WTC11 (cell line): ENCODE measurements at regions not wholly inside any gene's neighbourhood (a gene's known extent, or its start where the extent isn't known, plus 50 kb on each side); places are given as distances from the start of the nearest gene placed in this dataset.

Experiments used
- NR2C2 ChIP-seq: sonication (generic); formaldehyde crosslinking; IDR thresholded peaks from 2 replicates; pipeline ENCODE4 v1.8.0; 2022; ENCODE audit warnings: mild to moderate bottlenecking, missing genetic modification reagents
- TF ChIP-seq, protein P1 (sequence below): sonication (generic); formaldehyde crosslinking; IDR thresholded peaks from 2 replicates; pipeline ENCODE4 v1.8.1; 2022; ENCODE audit warnings: mild to moderate bottlenecking, missing genetic modification reagents, moderate library complexity, borderline replicate concordance

GRCh38 chr12:29032446-29032845, 116.6 kb upstream of the FAR2 start:
- no peak for TF ChIP-seq NR2C2
- TF ChIP-seq, protein P1, sequence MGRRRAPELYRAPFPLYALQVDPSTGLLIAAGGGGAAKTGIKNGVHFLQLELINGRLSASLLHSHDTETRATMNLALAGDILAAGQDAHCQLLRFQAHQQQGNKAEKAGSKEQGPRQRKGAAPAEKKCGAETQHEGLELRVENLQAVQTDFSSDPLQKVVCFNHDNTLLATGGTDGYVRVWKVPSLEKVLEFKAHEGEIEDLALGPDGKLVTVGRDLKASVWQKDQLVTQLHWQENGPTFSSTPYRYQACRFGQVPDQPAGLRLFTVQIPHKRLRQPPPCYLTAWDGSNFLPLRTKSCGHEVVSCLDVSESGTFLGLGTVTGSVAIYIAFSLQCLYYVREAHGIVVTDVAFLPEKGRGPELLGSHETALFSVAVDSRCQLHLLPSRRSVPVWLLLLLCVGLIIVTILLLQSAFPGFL (CRISPR knock-in tag) = no peak
